HG03097 (cell line): ENCODE measurements at regions not wholly inside any gene's neighbourhood (a gene's known extent, or its start where the extent isn't known, plus 50 kb on each side); places are given as distances from the start of the nearest gene placed in this dataset.

Experiments
- ATAC-seq: cut with Tn5 transposase; IDR thresholded peaks from one replicate; pipeline ENCODE4 v1.9.1; 2021; ENCODE audit not compliant: unreplicated experiment, low FRiP score

- no peak for ATAC-seq
These were observed 1442.0 kb downstream of the AACS start for GRCh38 chr12:126507231-126507630.

- ATAC-seq: no peak
These were observed 1444.3 kb downstream of the AACS start for GRCh38 chr12:126509572-126509971.

GRCh38 chr12:126510630-126511029 is 1445.4 kb downstream of the AACS start:
- no peak for ATAC-seq

- no peak for ATAC-seq
These were observed 1448.0 kb downstream of the AACS start for GRCh38 chr12:126512916-126513913.

- ATAC-seq: no peak
These were observed 1453.5 kb downstream of the AACS start for GRCh38 chr12:126518596-126519200.

GRCh38 chr12:126519833-126520232 is 1454.6 kb downstream of the AACS start:
- ATAC-seq: no peak

- no peak for ATAC-seq
These were observed 1458.7 kb downstream of the AACS start for GRCh38 chr12:126523891-126524290.

GRCh38 chr12:126534495-126534894 is 1469.3 kb downstream of the AACS start:
- ATAC-seq: no peak

- ATAC-seq: no peak
These were observed 1469.7 kb downstream of the AACS start for GRCh38 chr12:126534942-126535341.

- no peak for ATAC-seq
These were observed 1470.7 kb downstream of the AACS start for GRCh38 chr12:126535971-126536370.

- ATAC-seq: no peak
These were observed 1472.8 kb downstream of the AACS start for GRCh38 chr12:126537961-126538530.

GRCh38 chr12:126538888-126539287 is 1473.7 kb downstream of the AACS start:
- ATAC-seq: no peak

- ATAC-seq: no peak
These were observed 1480.2 kb downstream of the AACS start for GRCh38 chr12:126545411-126545810.

- no peak for ATAC-seq
These were observed 1482.7 kb downstream of the AACS start for GRCh38 chr12:126547905-126548304.

- no peak for ATAC-seq
These were observed 1486.6 kb downstream of the AACS start for GRCh38 chr12:126551869-126552268.

- ATAC-seq: no peak
These were observed 1489.4 kb downstream of the AACS start for GRCh38 chr12:126554625-126555024.

GRCh38 chr12:126557659-126558058 is 1492.4 kb downstream of the AACS start:
- ATAC-seq: no peak

GRCh38 chr12:126558219-126558618 is 1493.0 kb downstream of the AACS start:
- no peak for ATAC-seq

- ATAC-seq: no peak
These were observed 1493.6 kb downstream of the AACS start for GRCh38 chr12:126558810-126559209.

GRCh38 chr12:126567016-126567415 is 1501.8 kb downstream of the AACS start:
- ATAC-seq: no peak

- ATAC-seq: no peak
These were observed 1504.5 kb downstream of the AACS start for GRCh38 chr12:126569706-126570105.
